HepG2 (cell line): ENCODE measurements at regions not wholly inside any gene's neighbourhood (a gene's known extent, or its start where the extent isn't known, plus 50 kb on each side); places are given as distances from the start of the nearest gene placed in this dataset.

Experiments
- ATAC-seq: fragments of 200-7000 bp; cut with Tn5 transposase; 3 replicates; pipeline ENCODE4 v1.9.1; 2020; ENCODE audit warnings: mild to moderate bottlenecking, moderate library complexity
- BruUV-seq: library from RNA; stranded (reverse); fragments of 400-500 nt; replicated peaks from 2 replicates; lab custom pipeline; 2021; lab: Mats Ljungman, UMichigan
- CTCF ChIA-PET: fragments of 300-600 bp; formaldehyde crosslinking; extraction: SDS; loops from one replicate; lab custom pipeline; 2021; ENCODE audit warnings: low total read pairs, inconsistent platforms, low intra/inter-chr PET ratio; lab: Yijun Ruan, JAX
- POLR2A ChIA-PET: fragments of 350-600 bp; sonication (Branson Sonifier 250); formaldehyde crosslinking; loops from one replicate; lab custom pipeline; 2020; ENCODE audit warnings: antibody characterized with exemption, inconsistent platforms; lab: Yijun Ruan, JAX
- DNase-seq: peaks from one replicate; pipeline ENCODE4 v3.0.0-alpha.2; 2015; ENCODE audit warnings: low spot score
- FAIRE-seq: peaks from 3 replicates; lab custom pipeline; 2011; peaks lifted over from hg19 to GRCh38; lab: Jason Lieb, UNC
- H2AFZ ChIP-seq: one replicate; pipeline ENCODE4 v1.6.1; 2011; ENCODE audit warnings: low read length, inconsistent platforms
- H3K27ac ChIP-seq: fragments of 300-600 bp; 3 replicates; pipeline ENCODE4 v1.8.0; 2011; ENCODE audit warnings: mixed run types, mild to moderate bottlenecking, mixed read lengths, low read length, inconsistent platforms; ENCODE audit not compliant: insufficient read depth; ENCODE audit errors: extremely low read length
- H3K27me3 ChIP-seq, 2 experiments: fragments of 200-600 bp in 1 of 2; 2 replicates in 1 of 2; 3 replicates in 1 of 2; pipeline versions ENCODE4 v1.6.0 to v1.8.0; 2011; ENCODE audit warnings: low read length in 2 of 2, mild to moderate bottlenecking in 2 of 2, moderate library complexity in 2 of 2, inconsistent platforms in 1 of 2; ENCODE audit not compliant: insufficient read depth in 2 of 2, control insufficient read depth in 1 of 2
- H3K36me3 ChIP-seq, 2 experiments: fragments of 200-600 bp in 1 of 2; replicated peaks in 1 of 2; 2 replicates in 1 of 2; 3 replicates in 1 of 2; pipeline versions ENCODE4 v1.5.1 to v1.8.0; 2011; ENCODE audit warnings: low read length in 2 of 2, inconsistent platforms in 1 of 2; ENCODE audit not compliant: insufficient read depth in 2 of 2, control insufficient read depth in 1 of 2
- H3K4me1 ChIP-seq: 2 replicates; pipeline ENCODE4 v1.5.1; 2012; ENCODE audit warnings: low read length, inconsistent platforms; ENCODE audit not compliant: insufficient read depth
- H3K4me2 ChIP-seq: 2 replicates; pipeline ENCODE4 v1.6.0; 2011; ENCODE audit warnings: low read depth, low read length, inconsistent platforms
- H3K4me3 ChIP-seq, 3 experiments: fragments of 200-600 bp in 1 of 3; sonication (generic), shearing (Covaris generic) in 1 of 3; replicated peaks in 1 of 3; 2 replicates each; pipeline ENCODE4 v1.5.1; 2011 to 2016; ENCODE audit warnings: low read length in 3 of 3, inconsistent platforms in 2 of 3, low read depth in 2 of 3, mild to moderate bottlenecking in 2 of 3, control low read depth in 1 of 3, mixed read lengths in 1 of 3; ENCODE audit not compliant: insufficient read depth in 1 of 3
- H3K79me2 ChIP-seq: one replicate; pipeline ENCODE4 v1.6.1; 2011; ENCODE audit warnings: low read length, inconsistent platforms; ENCODE audit not compliant: insufficient read depth
- H3K9ac ChIP-seq: 2 replicates; pipeline ENCODE4 v1.6.0; 2011; ENCODE audit warnings: mild to moderate bottlenecking, low read depth, low read length, inconsistent platforms; ENCODE audit not compliant: insufficient read depth
- H3K9me3 ChIP-seq: 2 replicates; pipeline ENCODE4 v1.5.1; 2012; ENCODE audit warnings: mild to moderate bottlenecking, low read length
- H4K20me1 ChIP-seq: 2 replicates; pipeline ENCODE4 v1.6.0; 2011; ENCODE audit warnings: inconsistent platforms, mild to moderate bottlenecking, low read length, moderate library complexity; ENCODE audit not compliant: insufficient read depth
- FOXO1 ChIP-seq: sonication (generic); formaldehyde crosslinking; IDR thresholded peaks from 2 replicates; pipeline ENCODE4 v1.4.0; 2020; ENCODE audit warnings: missing genetic modification reagents
- KDM2A ChIP-seq: sonication (generic); formaldehyde crosslinking; IDR thresholded peaks from 2 replicates; pipeline ENCODE4 v1.4.0; 2020; ENCODE audit warnings: low read depth, missing genetic modification reagents, borderline replicate concordance
- KLF13 ChIP-seq: sonication (generic); formaldehyde crosslinking; IDR thresholded peaks from 2 replicates; pipeline ENCODE4 v1.4.0; 2020; ENCODE audit warnings: mild to moderate bottlenecking, missing genetic modification reagents
- NKX3-1 ChIP-seq: sonication (generic); formaldehyde crosslinking; IDR thresholded peaks from 2 replicates; pipeline ENCODE4 v1.5.0; 2020; ENCODE audit warnings: missing genetic modification reagents
- ZNF225 ChIP-seq: sonication (generic); formaldehyde crosslinking; IDR thresholded peaks from 2 replicates; pipeline ENCODE4 v1.4.0; 2020; ENCODE audit warnings: mild to moderate bottlenecking, missing genetic modification reagents
- ZNF331 ChIP-seq: sonication (generic); formaldehyde crosslinking; IDR thresholded peaks from 2 replicates; pipeline ENCODE4 v1.4.0; 2020; ENCODE audit warnings: missing genetic modification reagents
- WGBS: methylation state at CpG from one replicate; pipeline ENCODE4 v1.1.6; 2017; ENCODE audit warnings: low lambda C conversion rate; 5-methylcytosine and 5-hydroxymethylcytosine counted together
- in situ Hi-C: cut with HindIII; loops from 2 replicates; pipeline ENCODE4 v1.10.0; 2017; ENCODE audit warnings: low pct_unique_long_range_greater_than_20kb; ENCODE audit not compliant: extremely low pct_ligation_motif_present
- intact Hi-C: fragments of 100-400 bp; cut with micrococcal nuclease; formaldehyde crosslinking; loops from one replicate; pipeline ENCODE4 v1.10.0; 2022; ENCODE audit not compliant: unreplicated experiment
- TF ChIP-seq, protein P1 (sequence below), 2 experiments: sonication (generic) in 1 of 2; formaldehyde crosslinking in 1 of 2; IDR thresholded peaks; 2 replicates each; pipeline versions ENCODE4 v1.5.1 to v1.6.1; 2011 to 2020; ENCODE audit warnings: borderline replicate concordance in 1 of 2, low read depth in 1 of 2, low read length in 1 of 2, mild to moderate bottlenecking in 1 of 2, missing genetic modification reagents in 1 of 2, moderate library complexity in 1 of 2
- TF ChIP-seq, protein P2 (sequence below): sonication (generic); formaldehyde crosslinking; IDR thresholded peaks from 2 replicates; pipeline ENCODE4 v1.5.0; 2020; ENCODE audit warnings: missing genetic modification reagents, mild to moderate bottlenecking, borderline replicate concordance
- TF ChIP-seq, protein P3 (sequence below): sonication (generic); formaldehyde crosslinking; IDR thresholded peaks from 2 replicates; pipeline ENCODE4 v1.5.0; 2020; ENCODE audit warnings: missing genetic modification reagents, mild to moderate bottlenecking, borderline replicate concordance
- TF ChIP-seq, protein P4 (sequence below): sonication (generic); formaldehyde crosslinking; IDR thresholded peaks from 2 replicates; pipeline ENCODE4 v1.8.0; 2022; ENCODE audit warnings: low read depth, missing genetic modification reagents

DNA sequence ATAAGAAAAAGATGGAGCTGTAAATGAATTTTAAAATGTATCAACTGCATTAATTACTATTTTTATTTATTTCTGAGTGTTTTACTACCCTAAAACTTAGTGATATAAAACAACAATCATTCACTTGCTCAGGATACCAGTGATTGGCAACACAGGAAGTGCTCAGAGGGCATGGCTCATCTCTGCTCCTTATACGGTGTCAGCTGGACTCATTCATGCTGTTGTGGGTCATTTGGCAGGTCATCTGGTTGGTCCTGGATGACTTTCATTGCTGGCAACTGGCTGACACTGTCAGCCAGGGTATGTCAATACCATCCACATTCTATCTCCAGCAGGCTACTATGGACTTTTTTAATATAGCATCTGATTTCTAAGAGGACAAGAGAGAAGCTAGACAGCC, 689.6 kb upstream of the NECTIN3 start:
- CTCF ChIA-PET = no interaction called here

DNA sequence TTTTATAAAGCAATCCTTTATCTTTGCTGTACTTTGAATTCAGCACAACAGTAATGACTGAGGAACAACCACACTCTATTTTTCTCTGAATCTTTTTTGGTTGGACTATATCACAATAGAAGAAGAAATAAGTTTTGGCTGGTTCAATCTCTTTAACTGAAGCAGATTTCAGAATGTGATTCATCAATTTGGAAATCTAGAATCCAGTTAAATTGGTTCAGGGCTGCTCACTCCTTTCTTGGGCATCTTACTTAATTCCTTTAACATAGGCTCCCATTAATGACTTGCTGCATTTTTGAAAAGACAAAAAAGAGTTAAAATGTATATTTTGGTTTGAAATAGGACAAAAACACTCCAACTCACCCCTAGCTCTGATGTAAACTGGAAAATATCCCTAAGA, 688.3 kb upstream of the NECTIN3 start:
- intact Hi-C loops = no loop called here
- Histone ChIP-seq H3K27ac (no peak overlapping the region), H3K36me3 (no peaks in the 10 kb centered on the region), H4K20me1 (no peaks in the 10 kb centered on the region), H3K9me3 (no peaks in the 10 kb centered on the region), H3K27me3 (no peaks in the 10 kb centered on the region), H3K9ac (no peak overlapping the region), H2AFZ (no peak overlapping the region), H3K4me1 (no peaks in the 10 kb centered on the region), H3K4me3 (no peak overlapping the region), H3K79me2 (no peaks in the 10 kb centered on the region), H3K4me2 (no peak overlapping the region)
- no TSS peak for BruUV-seq
- DNase-seq = no peak
- ATAC-seq = no peak
- in situ Hi-C loops = no loop called here
- CTCF ChIA-PET = no interaction called here
- FAIRE-seq = no peak
- POLR2A ChIA-PET = no interaction called here
- TF ChIP-seq NKX3-1 (CRISPR knock-in tag) = no peak
- TF ChIP-seq ZNF225 = no peak
- TF ChIP-seq, protein P1, sequence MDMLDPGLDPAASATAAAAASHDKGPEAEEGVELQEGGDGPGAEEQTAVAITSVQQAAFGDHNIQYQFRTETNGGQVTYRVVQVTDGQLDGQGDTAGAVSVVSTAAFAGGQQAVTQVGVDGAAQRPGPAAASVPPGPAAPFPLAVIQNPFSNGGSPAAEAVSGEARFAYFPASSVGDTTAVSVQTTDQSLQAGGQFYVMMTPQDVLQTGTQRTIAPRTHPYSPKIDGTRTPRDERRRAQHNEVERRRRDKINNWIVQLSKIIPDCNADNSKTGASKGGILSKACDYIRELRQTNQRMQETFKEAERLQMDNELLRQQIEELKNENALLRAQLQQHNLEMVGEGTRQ (IDR thresholded peaks at IDR 0.05; ENCODE audit: low read depth, low read length) = no peak
- TF ChIP-seq, protein P1 (CRISPR knock-in tag; IDR thresholded peaks at IDR 0.05; ENCODE audit: borderline replicate concordance) = no peak
- no peak for TF ChIP-seq KLF13 (CRISPR knock-in tag)
- no peak for TF ChIP-seq FOXO1 (CRISPR knock-in tag)
- TF ChIP-seq, protein P2, sequence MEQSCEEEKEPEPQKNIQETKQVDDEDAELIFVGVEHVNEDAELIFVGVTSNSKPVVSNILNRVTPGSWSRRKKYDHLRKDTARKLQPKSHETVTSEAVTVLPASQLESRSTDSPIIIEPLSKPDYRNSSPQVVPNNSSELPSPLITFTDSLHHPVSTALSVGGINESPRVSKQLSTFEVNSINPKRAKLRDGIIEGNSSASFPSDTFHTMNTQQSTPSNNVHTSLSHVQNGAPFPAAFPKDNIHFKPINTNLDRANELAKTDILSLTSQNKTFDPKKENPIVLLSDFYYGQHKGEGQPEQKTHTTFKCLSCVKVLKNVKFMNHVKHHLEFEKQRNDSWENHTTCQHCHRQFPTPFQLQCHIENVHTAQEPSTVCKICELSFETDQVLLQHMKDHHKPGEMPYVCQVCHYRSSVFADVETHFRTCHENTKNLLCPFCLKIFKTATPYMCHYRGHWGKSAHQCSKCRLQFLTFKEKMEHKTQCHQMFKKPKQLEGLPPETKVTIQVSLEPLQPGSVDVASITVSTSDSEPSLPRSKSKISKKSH = no peak
- TF ChIP-seq, protein P3, sequence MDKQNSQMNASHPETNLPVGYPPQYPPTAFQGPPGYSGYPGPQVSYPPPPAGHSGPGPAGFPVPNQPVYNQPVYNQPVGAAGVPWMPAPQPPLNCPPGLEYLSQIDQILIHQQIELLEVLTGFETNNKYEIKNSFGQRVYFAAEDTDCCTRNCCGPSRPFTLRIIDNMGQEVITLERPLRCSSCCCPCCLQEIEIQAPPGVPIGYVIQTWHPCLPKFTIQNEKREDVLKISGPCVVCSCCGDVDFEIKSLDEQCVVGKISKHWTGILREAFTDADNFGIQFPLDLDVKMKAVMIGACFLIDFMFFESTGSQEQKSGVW (CRISPR knock-in tag) = no peak
- TF ChIP-seq, protein P4, sequence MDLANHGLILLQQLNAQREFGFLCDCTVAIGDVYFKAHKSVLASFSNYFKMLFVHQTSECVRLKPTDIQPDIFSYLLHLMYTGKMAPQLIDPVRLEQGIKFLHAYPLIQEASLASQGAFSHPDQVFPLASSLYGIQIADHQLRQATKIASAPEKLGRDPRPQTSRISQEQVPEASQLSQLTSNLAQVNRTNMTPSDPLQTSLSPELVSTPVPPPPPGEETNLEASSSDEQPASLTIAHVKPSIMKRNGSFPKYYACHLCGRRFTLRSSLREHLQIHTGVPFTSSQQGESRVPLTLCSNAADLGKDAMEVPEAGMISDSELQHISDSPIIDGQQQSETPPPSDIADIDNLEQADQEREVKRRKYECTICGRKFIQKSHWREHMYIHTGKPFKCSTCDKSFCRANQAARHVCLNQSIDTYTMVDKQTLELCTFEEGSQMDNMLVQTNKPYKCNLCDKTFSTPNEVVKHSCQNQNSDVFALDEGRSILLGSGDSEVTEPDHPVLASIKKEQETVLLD (CRISPR knock-in tag) = no peak

More for the DNA sequence above, 689.6 kb upstream of the NECTIN3 start:
- Histone ChIP-seq H3K27me3 (no peaks in the 10 kb centered on the region), H3K4me2 (no peak overlapping the region), H3K4me1 (no peaks in the 10 kb centered on the region), H3K36me3 (no peaks in the 10 kb centered on the region), H3K27ac (no peak overlapping the region), H4K20me1 (no peaks in the 10 kb centered on the region), H2AFZ (no peak overlapping the region), H3K4me3 (no peak overlapping the region)
- intact Hi-C loops (no loop called here), in situ Hi-C loops (no loop called here)
- POLR2A ChIA-PET = no interaction called here
- DNase-seq = no peak
- BruUV-seq = no TSS peak
- WGBS = 44% methylated on average over 1 of the region's 1 CpG
- FAIRE-seq = no peak
- ATAC-seq = peak; percentile 31; the same call in 2 of the 3 replicates
- peak; percentile 36; the same call in 1 of the 2 replicates for TF ChIP-seq ZNF331 (CRISPR knock-in tag)
- no peak for TF ChIP-seq KDM2A (CRISPR knock-in tag)
- TF ChIP-seq, all 625 proteins: peak for 1
- Histone ChIP-seq H3K9ac (no peak overlapping the region), H3K79me2 (no peaks in the 10 kb centered on the region), H3K9me3 (no peaks in the 10 kb centered on the region)
